ENCODE measurements at regions not wholly inside any gene's neighbourhood (a gene's known extent, or its start where the extent isn't known, plus 50 kb on each side); places are given as distances from the start of the nearest gene placed in this dataset.
"Not testable (repeated sequence)": the region's sequence is repeated elsewhere in the genome, so short reads cannot be mapped to it uniquely, and the experiment has no call there.

DNA sequence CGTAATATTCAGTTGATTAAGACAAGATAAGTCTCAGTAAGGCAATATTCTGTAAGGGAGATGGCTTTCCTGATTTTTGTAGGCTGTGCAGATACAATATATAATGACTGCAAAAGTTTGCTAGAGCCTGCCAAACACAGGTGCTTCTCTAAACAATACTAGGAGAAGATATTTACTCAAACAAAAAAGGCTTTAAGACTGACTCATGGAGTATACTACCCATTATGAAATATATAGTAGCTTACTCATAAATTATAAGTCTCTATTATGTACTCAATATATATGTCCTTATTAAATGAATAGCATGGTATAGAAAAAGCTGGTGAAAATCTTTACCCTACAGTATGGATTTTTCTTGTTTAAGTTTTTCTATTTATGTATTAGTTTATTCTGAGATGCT, 93.2 kb upstream of the IL15 start:
- DNase-seq, result no peak

DNA sequence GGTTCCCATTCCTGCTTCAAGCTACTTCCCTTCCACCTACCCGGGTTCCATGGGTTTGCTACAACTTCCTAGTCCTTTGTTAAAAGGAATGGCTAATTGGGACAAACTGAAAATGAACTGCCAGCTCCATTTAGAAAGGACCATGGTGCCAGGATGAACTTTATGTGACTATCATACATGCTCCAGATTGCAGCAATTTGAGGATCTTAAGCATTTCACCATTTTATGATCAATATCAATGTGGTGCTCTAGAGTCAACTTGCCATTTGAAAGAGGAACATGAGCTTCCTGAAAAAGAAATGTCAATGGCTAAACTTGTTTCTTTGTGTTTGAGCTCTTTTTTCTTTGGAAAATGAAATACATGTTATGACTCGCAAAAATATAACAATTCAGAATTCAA, 92.7 kb upstream of the IL15 start:
- no peak for DNase-seq

DNA sequence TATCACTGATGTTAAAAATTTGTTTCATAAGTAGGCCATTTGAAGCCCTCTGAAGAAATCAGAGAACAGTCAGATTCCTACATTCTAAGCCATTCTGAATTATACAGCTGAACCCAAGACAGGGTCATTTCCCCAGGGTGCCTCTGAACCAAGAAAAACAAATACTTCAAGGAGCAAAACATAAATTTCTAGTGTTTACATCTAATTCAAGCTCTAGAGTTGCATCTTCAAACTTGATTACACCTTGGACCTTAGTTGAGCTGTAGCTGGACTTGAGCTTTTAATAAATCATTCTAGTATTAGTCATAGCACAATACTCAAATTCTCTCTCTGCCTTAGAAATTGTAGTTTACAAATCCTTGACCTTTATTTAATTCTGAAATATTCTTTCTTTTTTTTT, 87.6 kb upstream of the IL15 start:
- no peak for DNase-seq

DNA sequence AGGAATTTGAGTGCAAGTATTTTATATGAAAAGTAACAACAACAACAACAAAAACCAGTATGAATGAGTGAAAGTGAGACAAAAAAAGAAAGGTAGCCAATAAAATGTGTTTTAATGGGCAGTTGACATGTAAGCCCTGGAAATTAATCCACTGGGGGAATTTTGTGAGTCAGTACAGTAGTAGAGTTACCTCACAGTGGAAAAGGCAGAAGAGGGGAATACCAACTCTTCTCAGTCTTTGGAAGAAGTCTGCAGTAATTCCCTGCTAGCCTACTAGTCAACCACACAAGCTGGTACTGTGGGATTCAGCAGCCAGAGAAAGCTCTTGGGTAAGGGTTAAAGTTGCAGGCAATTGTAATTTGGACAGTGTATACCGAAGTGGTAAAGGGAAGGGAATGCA, 76.3 kb upstream of the IL15 start:
- DNase-seq, result no peak

DNA sequence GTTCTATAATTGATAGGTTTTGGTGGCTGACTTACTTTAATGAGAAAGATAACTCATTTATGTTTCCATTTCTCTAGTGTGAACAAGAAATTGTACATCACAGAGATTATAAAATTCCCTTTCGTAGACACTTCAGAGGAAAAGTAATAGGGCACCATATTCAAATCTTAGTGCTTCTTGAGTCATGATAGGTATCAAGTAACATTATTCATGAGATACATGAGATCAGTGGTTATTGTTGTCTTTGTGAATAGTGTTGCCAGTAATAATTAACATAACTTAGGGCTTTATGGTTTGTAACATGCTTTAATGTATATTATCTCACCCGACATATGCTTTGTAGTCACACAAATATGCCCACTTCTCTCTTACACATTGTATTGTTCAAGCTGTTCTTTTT, 73.7 kb upstream of the IL15 start:
- DNase-seq, result no peak

DNA sequence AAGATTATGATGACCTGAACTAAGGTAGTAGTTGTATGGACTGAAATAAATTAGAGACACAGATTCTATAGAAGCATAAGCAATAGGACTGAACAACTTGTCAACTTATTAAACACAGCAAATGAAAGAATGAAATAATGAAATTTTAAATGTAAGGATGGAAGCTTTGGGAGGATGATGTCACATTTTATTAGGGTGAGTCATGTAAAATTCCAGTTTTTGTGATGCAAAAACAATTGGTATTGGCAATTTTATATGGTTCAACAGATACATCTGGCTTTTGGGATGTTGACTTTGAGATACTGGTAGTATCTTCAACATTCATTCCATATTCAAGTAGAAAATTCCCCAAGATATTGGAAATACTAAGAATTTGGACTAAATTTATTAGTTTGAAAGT, 72.7 kb upstream of the IL15 start:
- no peak for DNase-seq

DNA sequence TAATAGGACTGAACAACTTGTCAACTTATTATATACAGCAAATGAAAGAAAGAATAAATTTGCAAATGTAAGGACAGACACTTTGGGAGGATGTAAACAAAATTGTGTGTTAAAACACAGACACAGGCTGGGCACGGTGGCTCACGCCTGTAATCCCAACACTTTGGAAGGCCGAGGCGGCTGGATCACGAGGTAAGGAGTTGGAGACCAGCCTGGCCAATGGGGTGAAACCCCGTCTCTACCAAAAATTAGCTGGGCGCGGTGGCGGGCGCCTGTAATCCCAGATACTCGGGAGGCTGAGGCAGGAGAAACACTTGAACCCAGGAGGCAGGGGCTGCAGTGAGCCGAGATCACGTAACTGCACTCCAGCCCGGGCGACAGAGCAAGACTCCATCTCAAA, 71.4 kb upstream of the IL15 start:
- DNase-seq, result not testable (repeated sequence)

- DNase-seq, result no peak
Observed at GRCh38 chr4:141565379-141566089, 70.8 kb upstream of the IL15 start.

DNA sequence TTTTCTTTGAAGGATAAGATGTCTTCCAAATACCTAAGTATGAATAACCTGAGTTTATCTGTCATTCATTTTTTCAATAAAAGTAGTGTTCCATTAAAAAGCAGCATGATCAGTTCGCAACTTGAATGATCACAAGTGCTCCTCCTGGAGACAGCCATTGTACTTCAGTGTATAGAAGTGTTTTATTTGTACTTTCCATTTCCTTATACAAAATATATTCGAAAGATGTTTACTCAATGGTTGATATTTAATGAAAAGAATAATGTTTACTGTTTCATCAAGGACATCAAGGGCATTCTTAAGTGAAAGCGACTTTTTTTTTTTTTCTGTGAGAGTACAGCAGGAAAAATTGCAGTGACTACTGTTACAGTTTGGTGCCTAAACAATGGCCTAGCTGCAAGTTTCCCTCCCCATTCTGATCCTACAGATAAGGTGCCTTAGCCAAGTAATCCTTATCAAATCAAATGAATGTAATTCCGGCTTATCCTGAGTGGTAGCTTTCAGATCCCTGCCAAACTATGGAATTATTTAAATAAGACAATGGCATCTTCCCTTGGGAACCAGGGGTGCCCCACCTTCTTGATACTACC, 69.0 kb upstream of the IL15 start:
- DNase-seq, result no peak

- DNase-seq, result no peak
Observed at GRCh38 chr4:141569141-141569540, 67.2 kb upstream of the IL15 start.

- no peak for DNase-seq
Observed at GRCh38 chr4:141570290-141570689, 66.1 kb upstream of the IL15 start.

- no peak for DNase-seq
Observed at GRCh38 chr4:141571362-141571761, 65.0 kb upstream of the IL15 start.

DNA sequence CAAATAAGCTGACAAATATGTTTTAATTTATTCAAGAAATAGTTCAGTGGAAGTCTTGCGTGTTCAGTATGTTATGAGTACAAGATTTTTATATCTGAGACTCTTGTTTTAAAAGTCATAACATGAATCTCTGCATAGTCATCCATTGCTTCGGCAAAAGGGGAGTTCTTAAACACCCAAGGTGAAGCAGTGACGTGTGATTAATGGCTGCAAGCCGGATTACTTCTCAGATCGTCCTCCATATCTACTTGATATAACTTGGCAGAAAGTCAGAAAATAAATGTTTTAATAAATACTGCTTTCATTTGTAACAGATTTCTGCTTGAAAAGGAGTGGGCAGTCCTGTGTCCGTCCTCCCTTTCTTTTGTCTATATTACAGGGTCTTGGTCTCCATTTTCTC, 64.6 kb upstream of the IL15 start:
- no peak for DNase-seq

DNA sequence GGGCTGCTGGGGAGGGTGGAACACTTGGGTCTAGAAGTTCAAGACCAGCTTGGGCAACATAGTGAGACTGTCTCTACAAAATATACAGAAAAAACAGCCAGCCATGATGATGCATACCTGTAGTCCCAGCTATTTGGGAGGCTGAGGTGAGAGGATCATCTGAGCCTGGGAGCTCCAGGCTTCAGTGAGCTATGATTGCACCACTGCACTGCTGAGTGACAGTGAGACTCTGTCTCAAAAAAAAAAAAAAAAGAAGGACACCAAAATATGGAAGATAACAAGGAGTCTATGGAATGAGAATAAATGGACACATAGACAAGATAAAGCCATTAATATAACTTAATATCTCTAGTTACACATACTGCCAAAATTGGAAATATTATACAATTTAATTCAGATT, 62.7 kb upstream of the IL15 start:
- no peak for DNase-seq

DNA sequence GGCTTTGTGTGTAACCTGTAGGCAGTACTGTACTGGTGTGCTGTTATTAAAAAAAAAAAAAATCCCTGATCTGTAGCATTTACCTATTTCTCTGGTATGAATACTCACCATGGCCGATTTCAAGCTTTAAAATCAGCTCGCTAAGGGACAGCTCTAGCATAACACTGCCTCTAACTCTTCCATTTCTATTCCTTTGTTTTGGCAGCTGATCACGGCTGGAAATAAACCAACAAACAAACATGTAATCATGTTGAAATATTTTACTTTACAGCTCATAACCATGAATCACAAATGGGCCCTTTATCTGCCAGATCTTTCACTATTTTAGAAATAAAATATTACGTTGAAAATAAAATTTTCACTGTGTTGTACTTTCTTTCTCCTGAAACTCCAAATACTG, 60.5 kb upstream of the IL15 start:
- no peak for DNase-seq

DNA sequence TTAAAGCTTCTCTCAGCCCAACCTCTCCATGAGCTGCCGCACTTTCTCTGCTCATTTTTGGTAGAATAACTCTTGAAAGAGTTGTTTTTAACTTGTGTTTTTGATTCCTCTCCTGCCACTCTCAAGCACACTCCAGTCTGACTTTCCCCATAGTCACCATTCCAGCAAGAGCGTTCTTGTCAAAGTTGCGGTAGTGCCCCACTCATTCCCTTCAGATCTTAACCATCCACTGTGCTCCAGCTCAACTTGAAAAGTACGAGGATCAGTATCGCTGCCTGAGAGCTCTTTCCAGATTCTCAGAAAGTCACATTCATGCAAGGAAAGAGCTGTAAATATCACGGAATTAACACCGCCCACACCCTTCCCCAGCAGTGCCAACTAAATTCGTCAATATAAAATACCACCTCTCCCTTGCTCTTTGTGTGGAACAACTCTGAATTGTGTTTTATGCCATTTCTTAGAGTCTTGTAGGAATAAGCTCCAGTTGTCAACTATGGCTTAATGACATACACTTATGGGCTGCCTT, 59.7 kb upstream of the IL15 start:
- DNase-seq, result no peak

GRCh38 chr4:141578451-141578850, 57.9 kb upstream of the IL15 start:
- DNase-seq, result no peak

DNA sequence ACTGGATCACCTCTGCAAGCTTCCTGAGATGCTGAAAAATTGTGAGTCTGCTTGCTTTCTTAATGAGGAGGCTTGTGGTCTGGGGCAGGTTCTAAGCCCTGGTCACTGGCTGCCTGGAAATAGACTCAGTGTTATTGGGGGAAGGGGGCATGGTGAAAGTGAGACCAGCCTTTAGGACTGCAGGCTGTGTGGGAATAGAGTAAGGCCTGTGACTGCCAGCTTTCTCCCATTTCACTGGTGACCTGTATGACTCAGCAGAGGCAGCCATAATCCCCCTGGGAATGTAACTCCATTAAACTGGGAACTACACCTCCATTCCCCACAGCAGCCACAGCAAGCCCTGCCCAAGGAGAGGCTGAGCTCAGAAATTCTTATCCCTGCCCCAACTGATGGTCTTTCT, 55.9 kb upstream of the IL15 start:
- DNase-seq, result no peak
